Common myeloid progenitor, CD34-positive (primary cell): ENCODE measurements at regions not wholly inside any gene's neighbourhood (a gene's known extent, or its start where the extent isn't known, plus 50 kb on each side); places are given as distances from the start of the nearest gene placed in this dataset.
A peak's percentile ranks its signal among the peaks of the same experiment; 100 is the strongest.

Source experiments
- CTCF ChIA-PET: fragments of 350-600 bp; sonication (Branson Sonifier 250); formaldehyde crosslinking; loops from one replicate; lab custom pipeline; 2021; ENCODE audit warnings: antibody characterized with exemption; lab: Charles Lee
- POLR2A ChIA-PET: fragments of 350-600 bp; sonication (Branson Sonifier 250); formaldehyde crosslinking; loops from one replicate; lab custom pipeline; 2021; ENCODE audit warnings: antibody characterized with exemption; lab: Charles Lee
- DNase-seq, 3 donors: peaks; one replicate each; pipeline versions ENCODE4 v3.0.0 to v3.0.0-alpha.2; 2013
- H3K27ac ChIP-seq, 2 experiments: 1 replicate in 1 of 2; 2 replicates in 1 of 2; pipeline ENCODE4 v1.7.0; 2013; ENCODE audit warnings: inconsistent platforms in 2 of 2, low read length in 2 of 2, mild to moderate bottlenecking in 2 of 2, low read depth in 1 of 2, moderate library complexity in 1 of 2; ENCODE audit not compliant: severe bottlenecking in 2 of 2, insufficient read depth in 1 of 2, poor library complexity in 1 of 2
- H3K27me3 ChIP-seq, 5 experiments: replicated peaks in 2 of 5; 1 replicate in 3 of 5; 2 replicates in 2 of 5; pipeline versions ENCODE4 v1.6.1 to v1.7.0; 2013; ENCODE audit warnings: low read length in 4 of 5, mild to moderate bottlenecking in 2 of 5, moderate library complexity in 2 of 5, inconsistent platforms in 1 of 5; ENCODE audit not compliant: insufficient read depth in 5 of 5, control insufficient read depth in 4 of 5
- H3K36me3 ChIP-seq, 4 experiments: 1 replicate in 2 of 4; 2 replicates in 2 of 4; pipeline versions ENCODE4 v1.6.1 to v1.7.0; 2013; ENCODE audit warnings: low read length in 3 of 4, control low read depth in 1 of 4, mild to moderate bottlenecking in 1 of 4; ENCODE audit not compliant: control insufficient read depth in 4 of 4, insufficient read depth in 4 of 4
- H3K4me1 ChIP-seq, 4 experiments: 1 replicate in 3 of 4; 2 replicates in 1 of 4; pipeline versions ENCODE4 v1.6.1 to v1.7.1; 2013; ENCODE audit warnings: low read length in 3 of 4, mild to moderate bottlenecking in 3 of 4, control low read depth in 1 of 4, inconsistent platforms in 1 of 4, moderate library complexity in 1 of 4; ENCODE audit not compliant: control insufficient read depth in 4 of 4, insufficient read depth in 4 of 4; ENCODE audit errors: control extremely low read depth in 1 of 4
- H3K4me3 ChIP-seq, 7 experiments: 1 replicate in 4 of 7; 2 replicates in 3 of 7; pipeline versions ENCODE4 v1.5.1 to v1.7.0; 2013; ENCODE audit warnings: mild to moderate bottlenecking in 7 of 7, low read length in 6 of 7, moderate library complexity in 6 of 7, inconsistent platforms in 2 of 7, low read depth in 2 of 7, control low read depth in 1 of 7; ENCODE audit not compliant: insufficient read depth in 4 of 7, control insufficient read depth in 1 of 7; ENCODE audit errors: extremely low read depth in 1 of 7
- H3K9me3 ChIP-seq, 5 experiments: 1 replicate in 4 of 5; 2 replicates in 1 of 5; pipeline versions ENCODE4 v1.6.1 to v1.7.1; 2013; ENCODE audit warnings: low read length in 4 of 5, mild to moderate bottlenecking in 2 of 5, inconsistent platforms in 1 of 5, low read depth in 1 of 5, moderate library complexity in 1 of 5; ENCODE audit not compliant: control insufficient read depth in 4 of 5, insufficient read depth in 2 of 5; ENCODE audit errors: control extremely low read depth in 1 of 5
- WGBS: methylation state at CpG from one replicate; pipeline ENCODE4 v1.1.5; 2013; ENCODE audit not compliant: insufficient coverage; 5-methylcytosine and 5-hydroxymethylcytosine counted together

DNA sequence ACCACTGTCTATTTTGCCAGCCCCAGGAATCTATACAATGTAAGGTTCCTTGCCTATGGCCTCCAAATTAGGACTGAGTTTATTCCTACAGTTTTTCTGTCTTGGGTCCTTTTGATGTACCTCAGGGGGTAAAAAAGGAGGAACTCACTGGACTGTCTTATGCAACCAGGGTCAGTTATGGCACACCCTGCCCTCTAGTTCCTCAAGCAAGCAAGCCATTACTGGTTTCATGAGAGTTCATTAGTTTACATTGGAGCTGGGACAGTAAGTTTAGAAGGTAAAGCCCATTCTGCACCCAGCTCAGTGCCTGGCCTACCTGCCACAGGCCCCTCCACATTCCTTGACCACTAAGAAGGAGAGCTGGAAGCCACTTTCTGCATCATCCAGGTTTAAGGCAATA, 68.7 kb upstream of the WIPF1 start:
- ChIA-PET CTCF (interaction anchor here (0.5 to 7.3 kb wide), 14 partner anchors 10 to 205 kb away, joined by 3 to 46 read pairs (median 4); partner anchors contain the start of gene WIPF1), POLR2A (interaction anchor here (1.2 kb wide), 1 partner anchor 17 kb away, joined by 3 read pairs; no protein-coding TSS in a partner anchor)
- Histone ChIP-seq H3K27me3 (no peaks in the 10 kb centered on the region), H3K4me1 (peaks cover 9 to 64% (median 51%) of the 10 kb centered on the region in 4 experiments), H3K9me3 (peaks cover 0 to under 1% (median 0%) of the 10 kb centered on the region in 5 experiments), H3K4me3 (no peak overlapping the region), H3K27ac (peak overlapping the region in 1 of 2 experiments; percentile 2), H3K36me3 (no peaks in the 10 kb centered on the region)
- peak in 2 of 3 donors; percentile 54 to 64 for DNase-seq

DNA sequence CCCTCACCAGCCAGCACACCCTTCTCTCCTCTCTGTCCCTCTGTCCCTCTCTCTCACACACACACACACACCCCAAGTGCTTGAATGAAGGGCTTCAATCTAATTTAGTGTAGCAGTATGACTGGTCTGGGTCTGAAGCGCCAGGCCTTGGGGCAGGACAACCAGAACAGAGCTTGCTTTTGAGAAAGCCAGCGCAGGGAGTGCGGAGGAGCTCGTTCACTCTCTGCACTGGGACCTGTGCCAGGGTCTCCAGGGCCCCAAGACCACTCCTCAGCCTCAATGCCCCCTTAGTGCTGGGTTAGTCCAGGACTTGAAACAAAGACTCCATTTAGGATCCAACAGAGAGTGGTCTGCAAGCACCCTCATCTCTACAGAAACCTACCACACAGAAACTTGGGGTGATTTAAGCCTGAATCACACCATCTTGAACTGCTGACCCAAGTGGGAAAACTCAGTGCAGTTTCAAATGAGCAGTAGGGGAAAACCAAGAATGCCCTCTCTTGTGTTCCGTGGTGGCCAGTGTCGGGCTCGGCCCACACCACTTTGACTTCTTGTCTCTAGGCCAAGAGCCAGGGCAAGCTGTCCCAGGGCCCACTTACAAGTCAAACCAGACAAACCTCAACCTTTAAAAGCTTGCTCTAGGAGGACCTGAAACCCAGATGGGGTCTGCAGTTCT, 66.6 kb upstream of the WIPF1 start:
- ChIA-PET CTCF (interaction anchor here (1.1 to 2.4 kb wide), 7 partner anchors 13 to 61 kb away, joined by 3 to 12 read pairs (median 6); no protein-coding TSS in a partner anchor), POLR2A (no interaction called here)

DNA sequence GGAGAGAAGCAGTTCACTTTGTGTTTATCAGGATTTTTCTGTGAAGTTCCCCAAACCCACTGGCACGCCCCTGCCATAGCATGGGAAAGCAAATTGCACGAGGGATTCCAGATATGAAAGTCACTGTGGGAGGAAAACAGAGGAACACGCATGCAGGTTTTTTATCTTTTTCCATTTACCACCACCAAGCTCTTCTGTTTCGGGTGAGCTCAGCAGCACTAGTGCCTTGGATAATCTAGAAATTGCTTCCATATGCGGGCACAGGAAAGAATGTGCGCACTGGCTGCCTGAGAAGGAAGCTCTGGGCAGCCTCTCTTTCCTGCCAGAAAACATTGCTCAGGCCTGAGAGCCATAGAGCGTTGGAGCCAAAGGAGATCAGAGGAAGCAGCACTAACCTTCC, 65.9 kb upstream of the WIPF1 start:
- Histone ChIP-seq H3K27ac (peak overlapping the region in 1 of 2 experiments; percentile 22), H3K4me1 (peaks cover 9 to 63% (median 48%) of the 10 kb centered on the region in 4 experiments), H3K9me3 (no peaks in the 10 kb centered on the region), H3K4me3 (peak overlapping the region in 3 of 7 experiments; percentile 2 to 30 (median 13)), H3K36me3 (peaks cover 0 to 5% (median 1%) of the 10 kb centered on the region in 4 experiments), H3K27me3 (no peaks in the 10 kb centered on the region)
- ChIA-PET CTCF (interaction anchor here (1.1 to 2.4 kb wide), 9 partner anchors 12 to 60 kb away, joined by 3 to 12 read pairs (median 5); no protein-coding TSS in a partner anchor), POLR2A (no interaction called here)
- 1% methylated on average over 7 of the region's 7 CpGs for WGBS
- peak in 2 of 3 donors; percentile 55 to 69 for DNase-seq

More for the DNA sequence above, 66.6 kb upstream of the WIPF1 start:
- H3K27me3 ChIP-seq: no peaks in the 10 kb centered on the region
- H3K4me1 ChIP-seq: peaks cover 9 to 66% (median 49%) of the 10 kb centered on the region in 4 experiments
- 92% methylated on average over 6 of the region's 7 CpGs for whole genome bisulfite sequencing
- peaks cover 0 to 5% (median 0%) of the 10 kb centered on the region in 4 experiments for H3K36me3 ChIP-seq
- H3K9me3 ChIP-seq: no peaks in the 10 kb centered on the region
- H3K4me3 ChIP-seq: no peak overlapping the region
- no peak for DNase-seq
- peak overlapping the region in 1 of 2 experiments; percentile 22 for H3K27ac ChIP-seq

- peaks cover 7 to 56% (median 41%) of the 10 kb centered on the region in 4 experiments for H3K4me1 ChIP-seq
- DNase-seq: no peak
- 14% methylated on average over 2 of the region's 3 CpGs for WGBS
- POLR2A ChIA-PET: no interaction called here
- peak overlapping the region in 3 of 7 experiments; percentile 33 to 48 (median 40) for H3K4me3 ChIP-seq
- peaks cover 0 to 5% (median 1%) of the 10 kb centered on the region in 4 experiments for H3K36me3 ChIP-seq
- H3K27me3 ChIP-seq: no peaks in the 10 kb centered on the region
- no peaks in the 10 kb centered on the region for H3K9me3 ChIP-seq
- peak overlapping the region in 1 of 2 experiments; percentile 27 for H3K27ac ChIP-seq
- CTCF ChIA-PET: interaction anchor here (0.5 to 2.4 kb wide), 8 partner anchors 12 to 59 kb away, joined by 3 to 12 read pairs (median 5); no protein-coding TSS in a partner anchor
Measured at GRCh38 chr2:174662859-174663258, 65.3 kb upstream of the WIPF1 start.

DNA sequence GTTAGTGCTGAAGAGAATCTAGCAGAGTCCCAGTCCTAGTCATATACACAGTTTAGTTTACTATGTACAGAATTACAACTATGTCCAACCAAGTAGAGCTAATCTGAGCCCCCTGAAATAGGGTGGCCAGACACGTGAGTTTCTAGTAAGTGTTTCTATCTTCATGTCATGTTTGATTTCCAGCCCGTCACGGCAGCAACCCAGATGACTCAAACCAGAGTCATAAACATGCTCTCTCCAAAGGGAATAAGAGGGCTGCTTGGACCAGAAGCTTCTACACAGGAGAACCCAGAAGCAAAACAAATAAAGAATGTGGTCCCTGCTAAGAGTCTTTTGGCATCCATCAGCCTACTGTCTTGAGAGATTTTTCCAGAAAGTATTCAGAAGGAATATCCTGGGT, 64.9 kb upstream of the WIPF1 start:
- H3K9me3 ChIP-seq: no peaks in the 10 kb centered on the region
- peaks cover 6 to 52% (median 37%) of the 10 kb centered on the region in 4 experiments for H3K4me1 ChIP-seq
- peaks cover 0 to 5% (median 1%) of the 10 kb centered on the region in 4 experiments for H3K36me3 ChIP-seq
- POLR2A ChIA-PET: no interaction called here
- no peak overlapping the region for H3K27ac ChIP-seq
- WGBS: 97% methylated on average over 3 of the region's 3 CpGs
- H3K4me3 ChIP-seq: no peak overlapping the region
- CTCF ChIA-PET: interaction anchor here (0.5 to 2.4 kb wide), 7 partner anchors 11 to 59 kb away, joined by 3 to 12 read pairs (median 4); no protein-coding TSS in a partner anchor
- no peaks in the 10 kb centered on the region for H3K27me3 ChIP-seq
- no peak for DNase-seq

DNA sequence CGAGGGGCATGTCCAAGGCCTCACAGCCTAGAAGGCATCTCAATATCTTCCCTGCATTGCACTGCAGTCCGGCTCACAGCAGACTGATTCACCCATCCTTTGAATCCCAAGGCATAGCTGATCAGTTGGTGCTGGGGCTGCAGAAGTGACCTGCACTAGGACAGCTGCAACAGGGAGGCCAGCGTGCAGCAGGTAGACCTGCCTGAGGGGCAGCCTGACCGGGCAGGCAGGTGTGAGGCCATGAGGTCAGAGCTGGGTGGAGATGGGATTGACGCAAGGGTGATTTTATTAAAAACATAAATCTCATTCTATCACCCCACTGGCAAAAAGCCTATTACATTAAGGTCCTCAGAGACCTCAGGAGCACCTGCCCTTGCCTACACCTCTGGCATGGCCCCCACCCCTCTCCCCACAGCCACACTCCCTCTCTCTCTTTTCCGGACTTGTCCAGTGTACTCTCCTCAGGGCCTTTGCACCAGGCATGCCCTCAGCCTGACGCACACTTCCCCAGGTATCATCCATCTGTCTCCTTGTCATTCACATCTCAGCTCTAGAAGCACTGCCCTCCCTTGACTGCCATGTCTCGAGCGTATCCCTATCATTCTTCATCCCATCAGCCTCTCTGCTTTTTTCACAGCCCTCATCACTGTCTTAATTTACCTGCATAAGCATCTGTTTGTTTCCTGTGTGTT, 63.5 kb upstream of the WIPF1 start:
- Histone ChIP-seq H3K4me3 (no peak overlapping the region), H3K9me3 (peaks cover 0 to under 1% (median 0%) of the 10 kb centered on the region in 5 experiments), H3K27me3 (no peaks in the 10 kb centered on the region), H3K4me1 (peaks cover 6 to 39% (median 25%) of the 10 kb centered on the region in 4 experiments), H3K27ac (no peak overlapping the region), H3K36me3 (peaks cover 0 to 5% (median 1%) of the 10 kb centered on the region in 4 experiments)
- POLR2A ChIA-PET: interaction anchor here (0.5 kb wide), 1 partner anchor 927 kb away, joined by 3 read pairs; no protein-coding TSS in a partner anchor
- WGBS: 96% methylated on average over 6 of the region's 9 CpGs
- CTCF ChIA-PET: interaction anchor here (0.6 kb wide), 1 partner anchor 84 kb away, joined by 3 read pairs; no protein-coding TSS in a partner anchor
- no peak for DNase-seq
